ENCODE measurements at regions not wholly inside any gene's neighbourhood (a gene's known extent, or its start where the extent isn't known, plus 50 kb on each side); places are given as distances from the start of the nearest gene placed in this dataset.

- DNase-seq (peak in 3 of 5 donors; percentile 45 to 71 (median 59)), FAIRE-seq (no peak)
- Histone ChIP-seq H3K4me3 (ENCODE audit: low read length in 3 of 3) (no peak overlapping the region), H3K4me1 (ENCODE audit: control insufficient read depth in 2 of 3, insufficient read depth in 2 of 3, low read depth in 1 of 3, low read length in 3 of 3) (peaks cover under 1 to 6% (median 2%) of the 10 kb centered on the region in 3 donors), H3K27me3 (ENCODE audit: control insufficient read depth, insufficient read depth, low read length) (no peaks in the 10 kb centered on the region), H3K27ac (ENCODE audit: low read depth in 2 of 2, low read length in 2 of 2) (no peak overlapping the region), H3K36me3 (ENCODE audit: control insufficient read depth in 2 of 3, insufficient read depth in 3 of 3, low read length in 3 of 3) (no peaks in the 10 kb centered on the region), H3K9me3 (ENCODE audit: control insufficient read depth in 2 of 3, insufficient read depth in 1 of 3, low read length in 3 of 3) (no peaks in the 10 kb centered on the region), H3K9ac (ENCODE audit: low read length in 3 of 3) (no peak overlapping the region)
- intact Hi-C loops (cut with DNase I): no loop called here
- no peak for TF ChIP-seq CTCF (IDR thresholded peaks at IDR 0.05; ENCODE audit: borderline replicate concordance, extremely low read depth, insufficient read depth)
Measured at GRCh38 chr1:4561205-4561604, 93.2 kb upstream of the AJAP1 start.

- intact Hi-C loops (cut with DNase I): no loop called here
- no peak for TF ChIP-seq CTCF (IDR thresholded peaks at IDR 0.05; ENCODE audit: borderline replicate concordance, extremely low read depth, insufficient read depth)
- H3K36me3 ChIP-seq (ENCODE audit: control insufficient read depth in 2 of 3, insufficient read depth in 3 of 3, low read length in 3 of 3): no peaks in the 10 kb centered on the region
- H3K9ac ChIP-seq (ENCODE audit: low read length in 3 of 3): no peak overlapping the region
- no peak for FAIRE-seq
- DNase-seq: no peak
- H3K27ac ChIP-seq (ENCODE audit: low read depth in 2 of 2, low read length in 2 of 2): no peak overlapping the region
- H3K4me1 ChIP-seq (ENCODE audit: control insufficient read depth in 2 of 3, insufficient read depth in 2 of 3, low read depth in 1 of 3, low read length in 3 of 3): peaks cover 3 to 16% (median 4%) of the 10 kb centered on the region in 3 donors
- H3K4me3 ChIP-seq (ENCODE audit: low read length in 3 of 3): no peak overlapping the region
- H3K27me3 ChIP-seq (ENCODE audit: control insufficient read depth, insufficient read depth, low read length): no peaks in the 10 kb centered on the region
- H3K9me3 ChIP-seq (ENCODE audit: control insufficient read depth in 2 of 3, insufficient read depth in 1 of 3, low read length in 3 of 3): no peaks in the 10 kb centered on the region
Measured at GRCh38 chr1:4562321-4562720, 92.1 kb upstream of the AJAP1 start.

GRCh38 chr1:4563586-4563985 is 90.8 kb upstream of the AJAP1 start:
- intact Hi-C loops (cut with DNase I): no loop called here
- Histone ChIP-seq H3K9me3 (ENCODE audit: control insufficient read depth in 2 of 3, insufficient read depth in 1 of 3, low read length in 3 of 3) (no peaks in the 10 kb centered on the region), H3K9ac (ENCODE audit: low read length in 3 of 3) (no peak overlapping the region), H3K27ac (ENCODE audit: low read depth in 2 of 2, low read length in 2 of 2) (peak overlapping the region in 1 of 2 donors; percentile 51), H3K4me3 (ENCODE audit: low read length in 3 of 3) (no peak overlapping the region), H3K36me3 (ENCODE audit: control insufficient read depth in 2 of 3, insufficient read depth in 3 of 3, low read length in 3 of 3) (no peaks in the 10 kb centered on the region), H3K27me3 (ENCODE audit: control insufficient read depth, insufficient read depth, low read length) (no peaks in the 10 kb centered on the region), H3K4me1 (ENCODE audit: control insufficient read depth in 2 of 3, insufficient read depth in 2 of 3, low read depth in 1 of 3, low read length in 3 of 3) (peaks cover 3 to 16% (median 4%) of the 10 kb centered on the region in 3 donors)
- DNase-seq (no peak), FAIRE-seq (no peak)
- TF ChIP-seq CTCF (IDR thresholded peaks at IDR 0.05; ENCODE audit: borderline replicate concordance, extremely low read depth, insufficient read depth): no peak

GRCh38 chr1:4564051-4564450 is 90.4 kb upstream of the AJAP1 start:
- H3K27ac ChIP-seq (ENCODE audit: low read depth in 2 of 2, low read length in 2 of 2): peak overlapping the region in 1 of 2 donors; percentile 51
- FAIRE-seq (no peak), DNase-seq (peak in 4 of 5 donors; percentile 43 to 69 (median 46))
- H3K4me3 ChIP-seq (ENCODE audit: low read length in 3 of 3): peak overlapping the region in 1 of 3 donors; percentile 21
- no peak for TF ChIP-seq CTCF (IDR thresholded peaks at IDR 0.05; ENCODE audit: borderline replicate concordance, extremely low read depth, insufficient read depth)
- H3K9ac ChIP-seq (ENCODE audit: low read length in 3 of 3): no peak overlapping the region
- no peaks in the 10 kb centered on the region for H3K36me3 ChIP-seq (ENCODE audit: control insufficient read depth in 2 of 3, insufficient read depth in 3 of 3, low read length in 3 of 3)
- H3K9me3 ChIP-seq (ENCODE audit: control insufficient read depth in 2 of 3, insufficient read depth in 1 of 3, low read length in 3 of 3): no peaks in the 10 kb centered on the region
- intact Hi-C loops (cut with DNase I): no loop called here
- peaks cover 3 to 16% (median 4%) of the 10 kb centered on the region in 3 donors for H3K4me1 ChIP-seq (ENCODE audit: control insufficient read depth in 2 of 3, insufficient read depth in 2 of 3, low read depth in 1 of 3, low read length in 3 of 3)
- no peaks in the 10 kb centered on the region for H3K27me3 ChIP-seq (ENCODE audit: control insufficient read depth, insufficient read depth, low read length)

Data from kidney (tissue), 13 donors.